Fibroblast of skin of back (primary cell): ENCODE measurements at regions not wholly inside any gene's neighbourhood (a gene's known extent, or its start where the extent isn't known, plus 50 kb on each side); places are given as distances from the start of the nearest gene placed in this dataset.

ENCODE experiments used
- DNase-seq: peaks from one replicate; pipeline ENCODE4 v3.0.0-alpha.2; 2013

GRCh38 chr6:106918115-106918514 lies 56.4 kb downstream of the CD24 start:
- DNase-seq = no peak

GRCh38 chr6:106916891-106917290 lies 57.6 kb downstream of the CD24 start:
- no peak for DNase-seq

GRCh38 chr6:106913676-106914280 lies 60.8 kb downstream of the CD24 start:
- no peak for DNase-seq

- no peak for DNase-seq
Observed at GRCh38 chr6:106913111-106913510, 61.4 kb downstream of the CD24 start.

GRCh38 chr6:106912091-106912490 lies 62.4 kb downstream of the CD24 start:
- no peak for DNase-seq

GRCh38 chr6:106910999-106911949 lies 63.3 kb downstream of the CD24 start:
- DNase-seq = no peak

GRCh38 chr6:106908386-106908840 lies 66.1 kb downstream of the CD24 start:
- no peak for DNase-seq

GRCh38 chr6:106907754-106908153 lies 66.8 kb downstream of the CD24 start:
- DNase-seq = no peak

- no peak for DNase-seq
Observed at GRCh38 chr6:106906232-106906631, 68.3 kb downstream of the CD24 start.

- DNase-seq = no peak
Observed at GRCh38 chr6:106903299-106903698, 71.2 kb downstream of the CD24 start.

GRCh38 chr6:106901062-106901461 lies 73.5 kb downstream of the CD24 start:
- no peak for DNase-seq

GRCh38 chr6:106899697-106900096 lies 74.8 kb downstream of the CD24 start:
- no peak for DNase-seq

GRCh38 chr6:106897580-106897979 lies 76.9 kb downstream of the CD24 start:
- no peak for DNase-seq

- no peak for DNase-seq
Observed at GRCh38 chr6:106895703-106896040, 78.9 kb downstream of the CD24 start.

GRCh38 chr6:106894978-106895702 lies 79.4 kb downstream of the CD24 start:
- no peak for DNase-seq

- DNase-seq = no peak
Observed at GRCh38 chr6:106892186-106892585, 82.3 kb downstream of the CD24 start.

GRCh38 chr6:106890447-106890846 lies 84.1 kb downstream of the CD24 start:
- no peak for DNase-seq

GRCh38 chr6:106889692-106890091 lies 84.8 kb downstream of the CD24 start:
- no peak for DNase-seq

GRCh38 chr6:106886922-106887797 lies 87.4 kb downstream of the CD24 start:
- DNase-seq = no peak

- no peak for DNase-seq
Observed at GRCh38 chr6:106886081-106886843, 88.3 kb downstream of the CD24 start.

- DNase-seq = no peak
Observed at GRCh38 chr6:106885679-106886078, 88.8 kb downstream of the CD24 start.

GRCh38 chr6:106884576-106884975 lies 90.0 kb downstream of the CD24 start:
- DNase-seq = no peak
